H1 (cell line): ENCODE measurements at regions not wholly inside any gene's neighbourhood (a gene's known extent, or its start where the extent isn't known, plus 50 kb on each side); places are given as distances from the start of the nearest gene placed in this dataset.

Source experiments
- CTCF ChIA-PET: fragments of 300-600 bp; sonication (Branson Sonifier 250); formaldehyde crosslinking; loops from one replicate; lab custom pipeline; 2021; ENCODE audit not compliant: partially characterized antibody; lab: Charles Lee
- POLR2A ChIA-PET: fragments of 300-600 bp; sonication (Branson Sonifier 250); formaldehyde crosslinking; loops from one replicate; lab custom pipeline; 2021; ENCODE audit warnings: inconsistent platforms; ENCODE audit not compliant: partially characterized antibody; lab: Charles Lee
- DNase-seq, 2 experiments: peaks; one replicate each; pipeline versions ENCODE4 v3.0.0 to v3.0.0-alpha.2; 2010 to 2022; ENCODE audit warnings: low spot score in 2 of 2, low read depth in 1 of 2, mixed read lengths in 1 of 2
- FAIRE-seq: peaks from 2 replicates; lab custom pipeline; 2011; peaks lifted over from hg19 to GRCh38; lab: Jason Lieb, UNC
- H2AFZ ChIP-seq: 2 replicates; pipeline ENCODE4 v1.8.1; 2012; ENCODE audit warnings: low read length, inconsistent platforms
- H2AK5ac ChIP-seq: 2 replicates; pipeline ENCODE4 v1.6.1; 2013; ENCODE audit warnings: low read depth, low read length
- H2BK120ac ChIP-seq: replicated peaks from 2 replicates; pipeline ENCODE3; 2013; ENCODE audit warnings: low read depth, low read length, inconsistent platforms
- H2BK12ac ChIP-seq: 2 replicates; pipeline ENCODE4 v1.6.1; 2013; ENCODE audit warnings: low read depth, low read length
- H2BK15ac ChIP-seq: 2 replicates; pipeline ENCODE4 v1.6.1; 2013; ENCODE audit warnings: low read length
- H2BK20ac ChIP-seq: 2 replicates; pipeline ENCODE4 v1.6.1; 2013; ENCODE audit warnings: low read length
- H2BK5ac ChIP-seq: 2 replicates; pipeline ENCODE4 v1.6.1; 2013; ENCODE audit warnings: low read depth, low read length
- H3K14ac ChIP-seq: 2 replicates; pipeline ENCODE4 v1.6.1; 2013; ENCODE audit warnings: inconsistent platforms; ENCODE audit not compliant: insufficient read length
- H3K18ac ChIP-seq: 2 replicates; pipeline ENCODE4 v1.6.1; 2013; ENCODE audit warnings: low read length; ENCODE audit errors: extremely low read depth
- H3K23ac ChIP-seq: 2 replicates; pipeline ENCODE4 v1.6.1; 2013; ENCODE audit warnings: inconsistent platforms; ENCODE audit not compliant: insufficient read length
- H3K23me2 ChIP-seq: 2 replicates; pipeline ENCODE4 v1.6.1; 2013; ENCODE audit warnings: low read depth, low read length
- H3K27ac ChIP-seq: 2 replicates; pipeline ENCODE4 v1.6.1; 2011; ENCODE audit warnings: low read depth, low read length, inconsistent platforms
- H3K27me3 ChIP-seq, 4 experiments: replicated peaks in 1 of 4; 1 replicate in 1 of 4; 2 replicates in 3 of 4; pipeline versions ENCODE4 v1.6.1 to v1.8.1; 2011 to 2013; ENCODE audit warnings: low read length in 3 of 4, mild to moderate bottlenecking in 3 of 4, inconsistent platforms in 2 of 4, mixed read lengths in 2 of 4, moderate library complexity in 1 of 4; ENCODE audit not compliant: control insufficient read depth in 3 of 4, insufficient read depth in 3 of 4; ENCODE audit errors: extremely low read depth in 1 of 4
- H3K36me3 ChIP-seq, 4 experiments: 2 replicates each; pipeline versions ENCODE4 v1.6.1 to v1.8.1; 2011 to 2013; ENCODE audit warnings: mild to moderate bottlenecking in 4 of 4, low read length in 3 of 4, moderate library complexity in 2 of 4, control low read depth in 1 of 4, inconsistent platforms in 1 of 4; ENCODE audit not compliant: insufficient read depth in 4 of 4, control insufficient read depth in 2 of 4
- H3K4ac ChIP-seq: replicated peaks from 2 replicates; pipeline ENCODE3; 2013; ENCODE audit warnings: low read length, low read depth, mixed read lengths, inconsistent platforms; ENCODE audit not compliant: insufficient read length
- H3K4me1 ChIP-seq, 4 experiments: replicated peaks in 1 of 4; 1 replicate in 1 of 4; 2 replicates in 3 of 4; pipeline versions ENCODE4 v1.6.1 to v1.8.1; 2011 to 2013; ENCODE audit warnings: low read length in 3 of 4, inconsistent platforms in 2 of 4, mixed read lengths in 1 of 4; ENCODE audit not compliant: insufficient read depth in 4 of 4, control insufficient read depth in 3 of 4
- H3K4me2 ChIP-seq, 2 experiments: 2 replicates each; pipeline versions ENCODE4 v1.6.1 to v1.8.1; 2011 to 2013; ENCODE audit warnings: low read depth in 2 of 2, low read length in 2 of 2, control low read depth in 1 of 2, inconsistent platforms in 1 of 2, mild to moderate bottlenecking in 1 of 2; ENCODE audit not compliant: insufficient read depth in 1 of 2
- H3K4me3 ChIP-seq, 4 experiments: fragments of 200-600, 300-600 bp in 1 of 4; sonication (generic), shearing (Covaris generic), sonication (Bioruptor Twin) in 1 of 4; 2 replicates each; pipeline versions ENCODE4 v1.5.1 to v1.8.1; 2011 to 2016; ENCODE audit warnings: low read length in 4 of 4, low read depth in 3 of 4, control low read depth in 2 of 4, inconsistent platforms in 2 of 4, mild to moderate bottlenecking in 2 of 4, mixed read lengths in 1 of 4, moderate library complexity in 1 of 4; ENCODE audit not compliant: insufficient read depth in 2 of 4; ENCODE audit errors: extremely low read depth in 1 of 4
- H3K56ac ChIP-seq: replicated peaks from 2 replicates; pipeline ENCODE3; 2013; ENCODE audit warnings: low read depth, mild to moderate bottlenecking, mixed read lengths, low read length, inconsistent platforms; ENCODE audit not compliant: insufficient read length
- H3K79me1 ChIP-seq: 2 replicates; pipeline ENCODE4 v1.6.1; 2013; ENCODE audit warnings: low read depth, low read length, control low read depth
- H3K79me2 ChIP-seq, 2 experiments: 2 replicates each; pipeline versions ENCODE4 v1.6.1 to v1.8.1; 2012 to 2013; ENCODE audit warnings: low read length in 2 of 2, mild to moderate bottlenecking in 2 of 2, inconsistent platforms in 1 of 2; ENCODE audit not compliant: insufficient read depth in 2 of 2, control insufficient read depth in 1 of 2
- H3K9ac ChIP-seq, 4 experiments: replicated peaks in 1 of 4; 1 replicate in 1 of 4; 2 replicates in 3 of 4; pipeline versions ENCODE4 v1.6.1 to v1.8.1; 2011 to 2013; ENCODE audit warnings: low read depth in 3 of 4, low read length in 3 of 4, control low read depth in 2 of 4, mild to moderate bottlenecking in 2 of 4, moderate library complexity in 2 of 4, inconsistent platforms in 1 of 4; ENCODE audit errors: extremely low read depth in 1 of 4
- H3K9me3 ChIP-seq, 2 experiments: 2 replicates each; pipeline versions ENCODE4 v1.6.1 to v1.8.1; 2012 to 2013; ENCODE audit warnings: mild to moderate bottlenecking in 2 of 2, moderate library complexity in 2 of 2, control low read depth in 1 of 2, inconsistent platforms in 1 of 2, low read depth in 1 of 2, low read length in 1 of 2, mixed read lengths in 1 of 2; ENCODE audit not compliant: insufficient read depth in 2 of 2
- H4K20me1 ChIP-seq, 2 experiments: replicated peaks in 1 of 2; 2 replicates each; pipeline versions ENCODE3 to v1.8.1; 2011 to 2013; ENCODE audit warnings: inconsistent platforms in 2 of 2, low read length in 2 of 2, mild to moderate bottlenecking in 1 of 2; ENCODE audit not compliant: insufficient read depth in 2 of 2, control insufficient read depth in 1 of 2
- H4K5ac ChIP-seq: 2 replicates; pipeline ENCODE4 v1.6.1; 2013; ENCODE audit warnings: low read length, low read depth, mixed read lengths, inconsistent platforms; ENCODE audit not compliant: insufficient read length
- H4K8ac ChIP-seq: 2 replicates; pipeline ENCODE4 v1.8.0; 2013; ENCODE audit warnings: mild to moderate bottlenecking, moderate library complexity, low read length, inconsistent platforms; ENCODE audit not compliant: insufficient read depth; ENCODE audit errors: extremely low read depth
- H4K91ac ChIP-seq: replicated peaks from 2 replicates; pipeline ENCODE3; 2013; ENCODE audit warnings: low read length, mixed read lengths, inconsistent platforms; ENCODE audit not compliant: insufficient read length
- CBX5 ChIP-seq: fragments of 300-800, 300-1000 bp; sonication (generic); IDR thresholded peaks from 2 replicates; pipeline ENCODE4 v1.7.1; 2016; ENCODE audit warnings: antibody characterized with exemption, low read length, low read depth
- CBX8 ChIP-seq: fragments of 300-800, 300-1000 bp; sonication (generic); IDR thresholded peaks from 2 replicates; pipeline ENCODE4 v1.7.1; 2016; ENCODE audit warnings: low read depth, low read length, borderline replicate concordance
- CHD2 ChIP-seq: IDR thresholded peaks from 2 replicates; pipeline ENCODE4 v1.6.1; 2012; ENCODE audit warnings: low read length, improper control_type of control experiment
- PHF8 ChIP-seq: fragments of 200-600 bp; sonication (generic); conservative IDR thresholded peaks from 2 replicates; pipeline ENCODE4 v1.7.1; 2012; ENCODE audit warnings: low read depth, mild to moderate bottlenecking, inconsistent platforms, low read length, moderate library complexity
- SIX5 ChIP-seq: IDR thresholded peaks from 2 replicates; pipeline ENCODE4 v1.6.1; 2011; ENCODE audit warnings: mild to moderate bottlenecking, low read depth, low read length
- SRF ChIP-seq: IDR thresholded peaks from 2 replicates; pipeline ENCODE4 v1.6.1; 2011; ENCODE audit warnings: mild to moderate bottlenecking, low read depth, low read length, moderate library complexity
- TAF1 ChIP-seq: IDR thresholded peaks from 2 replicates; pipeline ENCODE4 v1.6.1; 2011; ENCODE audit warnings: mild to moderate bottlenecking, low read depth, low read length
- TF ChIP-seq, protein P1 (sequence below): IDR thresholded peaks from 2 replicates; pipeline ENCODE4 v1.6.1; 2012; ENCODE audit warnings: low read length, inconsistent platforms

DNA sequence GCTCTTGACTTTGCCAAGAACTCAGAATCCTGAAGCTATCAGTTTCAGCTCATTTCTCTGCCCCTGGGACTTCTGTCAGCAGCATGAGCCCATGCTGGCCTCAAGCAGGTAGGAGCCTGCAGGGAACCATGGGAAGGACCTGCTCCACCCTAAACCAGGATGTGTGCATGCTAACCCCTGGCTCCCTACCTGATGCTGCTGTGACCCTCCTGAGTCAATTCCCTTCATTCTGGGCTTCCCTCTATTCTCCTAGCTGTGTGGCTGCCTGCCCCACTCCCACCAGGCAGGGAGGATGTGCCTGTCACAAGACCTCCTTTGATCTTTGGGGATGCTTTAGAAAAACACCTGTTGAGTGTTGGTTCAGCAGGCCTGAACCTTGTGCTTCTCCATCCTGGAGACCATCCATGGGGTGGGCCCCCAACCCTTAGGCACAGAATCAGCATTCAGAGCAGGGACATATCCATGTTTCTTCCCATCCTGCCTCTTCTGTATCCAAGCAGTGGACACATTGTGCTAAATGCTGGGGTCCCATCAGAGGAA, 117.1 kb upstream of the CCL21 start:
- no peak overlapping the region for H3K4me3 ChIP-seq
- ChIA-PET POLR2A (no interaction called here), CTCF (interaction anchor here (0.9 to 1.3 kb wide), 2 partner anchors 66 to 158 kb away, joined by 3 to 7 read pairs; no protein-coding TSS in a partner anchor)
- peak; percentile 19 for FAIRE-seq
- H2BK15ac ChIP-seq: no peak overlapping the region
- no peak overlapping the region for H4K5ac ChIP-seq
- no peak for DNase-seq
- no peak overlapping the region for H2AK5ac ChIP-seq
- no peak overlapping the region for H3K4ac ChIP-seq
- H3K79me1 ChIP-seq: no peaks in the 10 kb centered on the region
- H2BK12ac ChIP-seq: no peak overlapping the region
- no peak overlapping the region for H4K91ac ChIP-seq
- H3K4me1 ChIP-seq: no peaks in the 10 kb centered on the region
- no peak overlapping the region for H3K56ac ChIP-seq
- H4K8ac ChIP-seq: no peak overlapping the region
- no peaks in the 10 kb centered on the region; a peak in 2 of 7 replicates for H3K27me3 ChIP-seq
- no peak overlapping the region for H3K4me2 ChIP-seq
- H3K9ac ChIP-seq: no peak overlapping the region
- no peaks in the 10 kb centered on the region for H4K20me1 ChIP-seq
- no peak overlapping the region for H2AFZ ChIP-seq
- no peaks in the 10 kb centered on the region for H3K9me3 ChIP-seq
- H3K14ac ChIP-seq: no peak overlapping the region
- H2BK5ac ChIP-seq: no peak overlapping the region
- H3K79me2 ChIP-seq: no peaks in the 10 kb centered on the region
- H2BK120ac ChIP-seq: no peak overlapping the region
- no peak overlapping the region for H3K18ac ChIP-seq
- H3K36me3 ChIP-seq: no peaks in the 10 kb centered on the region; a peak in 1 of 8 replicates
- H2BK20ac ChIP-seq: no peak overlapping the region
- no peak overlapping the region for H3K27ac ChIP-seq
- no peak overlapping the region for H3K23ac ChIP-seq
- H3K23me2 ChIP-seq: 0 out of 2 replicates have a peak, but pooled peaks cover 2% of the 10 kb centered on the region
- TF ChIP-seq CBX8 (no peak), CHD2 (no peak), CBX5 (no peak), SIX5 (no peak), SRF (no peak), PHF8 (no peak), TAF1 (no peak)
- TF ChIP-seq, protein P1, sequence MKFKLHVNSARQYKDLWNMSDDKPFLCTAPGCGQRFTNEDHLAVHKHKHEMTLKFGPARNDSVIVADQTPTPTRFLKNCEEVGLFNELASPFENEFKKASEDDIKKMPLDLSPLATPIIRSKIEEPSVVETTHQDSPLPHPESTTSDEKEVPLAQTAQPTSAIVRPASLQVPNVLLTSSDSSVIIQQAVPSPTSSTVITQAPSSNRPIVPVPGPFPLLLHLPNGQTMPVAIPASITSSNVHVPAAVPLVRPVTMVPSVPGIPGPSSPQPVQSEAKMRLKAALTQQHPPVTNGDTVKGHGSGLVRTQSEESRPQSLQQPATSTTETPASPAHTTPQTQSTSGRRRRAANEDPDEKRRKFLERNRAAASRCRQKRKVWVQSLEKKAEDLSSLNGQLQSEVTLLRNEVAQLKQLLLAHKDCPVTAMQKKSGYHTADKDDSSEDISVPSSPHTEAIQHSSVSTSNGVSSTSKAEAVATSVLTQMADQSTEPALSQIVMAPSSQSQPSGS: no peak
